NCI-H1930 (cell line): ENCODE measurements at regions not wholly inside any gene's neighbourhood (a gene's known extent, or its start where the extent isn't known, plus 50 kb on each side); places are given as distances from the start of the nearest gene placed in this dataset.
A peak's percentile ranks its signal among the peaks of the same experiment; 100 is the strongest.
"Not testable (repeated sequence)": the region's sequence is repeated elsewhere in the genome, so short reads cannot be mapped to it uniquely, and the experiment has no call there.

Experiments used
- DNase-seq, 2 experiments: peaks; one replicate each; lab custom pipeline; 2025; lab: John Stamatoyannopoulos, UW

DNA sequence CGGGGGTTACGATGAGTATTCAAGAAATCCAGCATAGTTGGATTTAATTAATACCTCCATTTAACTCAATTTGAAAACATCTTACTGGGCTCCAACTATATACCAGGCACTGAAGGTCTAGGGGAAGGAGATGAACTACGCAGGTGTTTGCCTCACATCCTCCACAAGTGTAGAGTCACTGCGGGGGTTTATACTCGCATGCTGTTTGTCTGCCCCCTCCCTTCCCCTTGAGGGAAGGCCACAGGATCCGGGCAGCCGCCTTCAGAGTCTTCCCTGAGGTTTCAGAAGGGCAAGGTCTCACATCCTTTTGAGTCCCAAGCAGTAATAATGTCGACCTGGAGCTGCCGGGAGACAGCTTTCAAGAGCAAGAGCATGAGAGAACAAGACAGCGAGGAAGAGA is 142.4 kb upstream of the GALNT2 start:
- no peak for DNase-seq

GRCh38 chr1:229928767-229929166 is 138.3 kb upstream of the GALNT2 start:
- no peak for DNase-seq

- not testable (repeated sequence) for DNase-seq
Observed at GRCh38 chr1:229931751-229932150, 135.3 kb upstream of the GALNT2 start.

- not testable (repeated sequence) for DNase-seq
Observed at GRCh38 chr1:229935157-229935556, 131.9 kb upstream of the GALNT2 start.

- DNase-seq, result no peak
Observed at GRCh38 chr1:229938551-229938950, 128.5 kb upstream of the GALNT2 start.

GRCh38 chr1:229940684-229941083 is 126.4 kb upstream of the GALNT2 start:
- no peak for DNase-seq

- DNase-seq, result no peak
Observed at GRCh38 chr1:229941160-229941559, 125.9 kb upstream of the GALNT2 start.

GRCh38 chr1:229941831-229942230 is 125.2 kb upstream of the GALNT2 start:
- DNase-seq, result no peak

DNA sequence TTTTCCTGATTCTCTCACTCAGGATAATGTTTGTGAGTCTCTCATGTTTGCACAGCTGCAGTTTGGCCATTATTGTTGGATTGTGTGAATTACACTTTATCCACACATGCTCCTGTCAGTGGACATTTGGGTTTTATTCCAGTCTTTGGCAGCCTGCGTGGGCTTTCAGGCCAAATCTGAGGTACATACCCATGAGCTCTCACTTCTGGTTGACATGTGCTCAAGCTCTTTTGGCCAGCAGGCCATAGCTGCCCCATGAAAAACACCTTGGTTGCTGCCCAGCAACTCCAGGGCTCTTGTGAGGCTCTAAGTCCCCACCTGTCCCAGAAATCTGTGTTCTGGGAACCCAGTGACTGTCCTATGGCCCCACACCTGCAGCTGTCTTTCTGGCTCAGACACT is 124.5 kb upstream of the GALNT2 start:
- peak in 1 of 2 experiments; percentile 29 for DNase-seq

GRCh38 chr1:229943148-229943714 is 123.8 kb upstream of the GALNT2 start:
- no peak for DNase-seq

- DNase-seq, result no peak
Observed at GRCh38 chr1:229943988-229944743, 122.9 kb upstream of the GALNT2 start.

GRCh38 chr1:229945795-229946194 is 121.2 kb upstream of the GALNT2 start:
- no peak for DNase-seq

DNA sequence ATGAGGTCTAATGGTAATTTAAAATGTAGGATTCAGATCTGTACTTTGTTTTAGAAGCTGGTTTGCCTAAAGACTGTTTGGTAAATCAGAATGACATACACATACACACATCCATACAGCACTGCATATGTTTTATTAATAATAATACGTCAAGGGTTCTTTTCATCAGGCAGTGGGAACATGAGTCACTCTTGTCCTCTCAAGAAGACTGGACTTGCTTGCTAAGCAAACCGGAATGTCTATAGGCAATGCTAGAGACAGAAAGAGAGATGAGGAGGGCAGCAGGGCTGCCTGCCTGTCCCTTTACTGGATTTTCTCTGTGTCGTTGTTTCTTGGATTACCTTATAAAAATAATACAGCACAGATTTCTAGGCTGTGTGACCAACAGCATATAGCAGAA is 119.1 kb upstream of the GALNT2 start:
- no peak for DNase-seq

DNA sequence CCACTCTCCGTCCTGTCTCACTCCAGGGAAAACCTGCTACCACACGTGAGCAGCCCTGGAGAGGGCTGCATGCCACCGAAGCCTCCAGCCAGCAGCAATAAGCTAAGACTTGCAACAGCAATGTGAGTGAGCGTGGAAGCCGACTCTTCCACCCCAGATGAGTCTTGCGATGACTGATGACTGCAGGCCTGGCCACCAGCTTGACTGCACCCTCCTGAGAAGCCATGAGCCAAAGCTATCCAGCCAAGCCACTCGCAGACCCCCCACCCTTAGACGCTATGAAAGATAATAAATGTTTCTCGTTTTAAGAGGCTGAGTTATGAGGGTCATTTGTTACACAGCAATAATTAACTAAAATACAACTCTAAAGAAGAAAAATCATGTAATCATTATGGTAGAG is 118.6 kb upstream of the GALNT2 start:
- DNase-seq, result no peak

DNA sequence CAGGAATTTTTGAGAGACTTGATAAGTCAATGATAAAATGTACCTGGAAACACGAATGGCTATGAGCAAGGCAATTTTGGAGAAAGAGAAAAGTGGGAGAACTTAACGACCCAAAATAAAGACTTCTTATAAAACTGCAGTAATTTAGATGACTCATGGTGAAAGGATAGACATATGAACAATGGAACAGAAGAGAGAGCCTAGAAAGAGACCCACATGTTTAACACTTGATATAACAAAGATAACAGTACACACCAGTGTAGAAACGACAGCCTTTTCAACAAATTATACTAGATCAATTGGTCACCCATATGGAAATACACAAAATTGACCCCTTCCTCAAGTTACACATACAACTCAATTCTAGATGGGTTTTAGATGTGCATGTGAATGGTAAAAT is 117.5 kb upstream of the GALNT2 start:
- DNase-seq, result no peak

GRCh38 chr1:229950020-229950419 is 117.0 kb upstream of the GALNT2 start:
- DNase-seq, result no peak

DNA sequence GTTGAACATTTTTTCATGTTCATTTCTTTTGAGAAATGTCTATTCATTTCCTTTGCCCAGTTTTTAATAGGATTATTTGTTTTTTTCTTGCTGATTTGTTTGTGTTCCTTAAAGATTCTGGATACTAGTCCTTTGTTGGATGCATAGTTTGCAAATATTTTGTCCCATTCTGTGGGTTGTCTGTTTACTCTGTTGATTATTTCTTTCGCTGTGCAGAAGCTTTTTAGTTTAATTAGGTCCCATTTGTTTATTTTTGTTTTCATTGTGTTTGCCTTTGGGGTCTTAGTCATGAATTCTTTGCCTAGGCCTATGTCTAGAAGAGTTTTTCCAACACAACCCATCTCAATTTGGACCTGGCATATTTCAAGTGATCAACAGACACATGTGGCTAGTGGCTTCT is 116.1 kb upstream of the GALNT2 start:
- DNase-seq, result no peak

GRCh38 chr1:229951856-229952534 is 115.0 kb upstream of the GALNT2 start:
- no peak for DNase-seq

- DNase-seq, result no peak
Observed at GRCh38 chr1:229952670-229953520, 114.1 kb upstream of the GALNT2 start.

DNA sequence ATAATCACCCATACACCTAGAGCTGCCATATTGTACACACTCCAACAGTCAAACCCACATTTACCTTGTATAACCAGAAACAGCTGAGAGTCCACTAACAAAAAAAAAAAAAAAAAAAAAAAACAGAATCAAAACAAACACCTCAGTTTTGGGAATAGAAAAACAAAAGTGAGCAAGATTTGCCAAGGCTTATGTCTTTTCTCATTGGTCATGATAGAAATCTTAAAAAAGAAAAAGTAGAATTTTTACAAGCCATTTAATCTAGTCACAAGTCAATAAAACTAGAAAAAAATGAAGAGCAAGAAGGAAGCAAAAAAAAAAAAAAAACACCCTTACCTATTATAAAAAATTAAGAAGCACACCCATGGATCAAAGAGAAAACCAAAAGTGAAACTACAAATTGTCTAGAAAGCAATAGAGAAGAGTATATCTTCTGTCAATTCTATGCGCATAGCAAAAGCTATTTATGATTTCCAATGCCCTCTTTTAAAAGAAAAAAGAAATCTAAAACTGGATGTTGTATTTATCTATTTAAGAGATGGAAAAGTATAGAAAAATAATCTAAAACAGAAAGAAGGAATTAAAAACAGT is 113.2 kb upstream of the GALNT2 start:
- DNase-seq, result no peak

- DNase-seq, result no peak
Observed at GRCh38 chr1:229964281-229964680, 102.8 kb upstream of the GALNT2 start.

DNA sequence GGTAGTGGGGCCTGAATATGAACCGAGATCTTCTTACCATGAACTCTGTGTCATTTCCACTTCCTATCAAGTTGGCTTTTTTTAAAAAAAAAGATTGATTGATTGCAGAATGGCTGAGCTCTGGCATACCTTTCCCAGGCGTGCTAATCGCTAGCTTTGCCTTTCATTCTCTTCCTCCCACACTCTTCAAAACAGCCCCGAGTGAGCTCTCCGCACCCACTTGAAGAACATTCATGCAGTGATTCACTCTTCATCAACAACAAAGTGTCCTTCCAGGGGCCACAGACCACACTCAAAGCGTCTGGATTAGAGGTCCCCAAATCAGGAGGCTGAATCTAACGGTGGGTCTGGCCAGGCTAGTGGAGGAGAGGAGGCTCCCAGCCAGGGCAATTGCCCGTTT is 96.3 kb upstream of the GALNT2 start:
- DNase-seq, result no peak
